ENCODE measurements at regions not wholly inside any gene's neighbourhood (a gene's known extent, or its start where the extent isn't known, plus 50 kb on each side); places are given as distances from the start of the nearest gene placed in this dataset.

- peak in 4 of 12 donors; percentile 9 to 29 (median 22) for TF ChIP-seq CTCF (IDR thresholded peaks at IDR 0.05)
- TF ChIP-seq POLR2A (IDR thresholded peaks at IDR 0.05), result no peak
These were observed 450.3 kb upstream of the PSMD7 start for GRCh38 chr16:73846356-73846755.
